ENCODE measurements at regions not wholly inside any gene's neighbourhood (a gene's known extent, or its start where the extent isn't known, plus 50 kb on each side); places are given as distances from the start of the nearest gene placed in this dataset.
"Not testable (repeated sequence)": the region's sequence is repeated elsewhere in the genome, so short reads cannot be mapped to it uniquely, and the experiment has no call there.

DNA sequence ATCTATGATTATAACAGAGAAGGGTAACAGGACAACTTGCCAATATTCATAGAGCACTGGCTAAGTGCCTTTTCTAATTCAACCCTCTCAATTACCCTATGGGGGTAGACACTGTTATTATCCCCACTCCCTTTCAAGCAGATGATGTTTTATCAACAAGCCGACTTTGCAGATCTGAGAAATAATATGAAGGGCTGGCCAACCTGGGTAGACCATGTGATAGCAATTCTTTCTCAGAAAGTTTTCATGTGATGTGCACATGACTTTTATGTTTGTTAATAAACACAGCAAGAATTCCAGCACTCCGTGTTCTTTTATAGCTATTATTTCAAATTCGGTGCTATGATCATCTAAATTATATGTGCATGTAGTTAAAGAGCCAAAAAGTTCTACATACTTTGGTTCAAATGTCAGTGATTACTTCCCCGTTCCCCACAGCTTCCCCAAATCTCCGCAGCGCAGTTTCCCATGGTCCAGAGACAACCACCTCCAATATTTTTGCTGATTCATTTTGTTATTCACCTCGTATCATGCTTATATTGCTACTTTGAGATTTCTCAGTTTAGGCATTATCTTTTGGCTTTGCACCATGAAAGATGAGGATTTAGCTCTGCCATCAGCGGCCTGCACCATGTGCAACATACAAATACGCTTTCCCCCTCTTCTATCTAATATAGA, 96.7 kb upstream of the GADD45A start:
- peak; percentile 22 for DNase-seq

DNA sequence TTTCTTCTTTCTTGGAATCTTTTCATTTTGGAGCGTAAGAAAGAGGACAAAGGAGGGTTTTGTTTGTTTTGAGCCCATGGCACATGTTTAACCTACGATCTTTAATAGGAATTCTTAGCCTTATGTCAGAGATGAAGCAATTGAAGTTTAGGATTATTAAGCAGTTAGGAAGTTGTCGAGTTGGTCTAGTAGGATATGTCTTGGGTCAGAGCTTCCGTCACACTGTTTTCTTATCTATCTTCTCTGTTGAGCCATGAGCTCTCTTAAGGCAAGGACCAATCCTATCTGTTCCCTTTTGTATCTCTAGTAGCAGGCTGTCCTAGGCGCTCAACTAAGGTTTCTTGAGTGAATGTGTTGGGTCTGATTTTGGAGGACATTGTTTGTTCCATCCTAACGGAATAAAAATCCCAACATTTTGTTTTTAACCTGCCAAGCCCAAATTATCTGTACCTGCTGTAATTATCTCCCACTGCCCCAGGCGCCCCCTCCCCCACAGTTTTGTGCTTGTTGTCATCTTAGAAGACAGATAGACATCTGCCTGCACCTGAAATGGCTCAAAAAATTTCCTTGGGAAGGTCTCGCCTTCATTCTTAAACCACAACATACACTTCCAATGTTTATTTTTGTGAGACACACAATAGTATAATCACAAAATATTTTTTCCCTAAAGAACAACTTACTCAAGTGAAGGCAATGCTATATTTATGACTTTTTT, 95.3 kb upstream of the GADD45A start:
- peak; percentile 53 for DNase-seq

DNA sequence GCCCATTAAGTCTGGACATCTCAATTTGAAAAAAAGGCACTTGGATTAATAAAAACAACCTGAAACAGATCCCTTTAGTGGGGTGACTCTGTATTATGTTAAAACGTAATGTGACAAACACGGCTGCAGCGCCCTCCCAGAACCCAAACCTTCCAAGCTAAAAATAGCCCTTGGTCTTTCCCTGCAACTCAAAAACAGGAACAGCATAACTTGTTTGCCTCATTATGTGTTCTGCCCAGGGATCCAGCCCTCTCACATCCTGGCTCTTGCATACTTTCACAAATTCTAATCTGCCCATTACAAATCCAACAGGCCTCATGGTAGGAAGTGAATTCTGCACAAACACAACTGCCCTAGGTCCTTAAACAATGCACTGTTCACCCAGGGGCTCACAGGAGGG, 94.7 kb upstream of the GADD45A start:
- DNase-seq, result peak; percentile 30

DNA sequence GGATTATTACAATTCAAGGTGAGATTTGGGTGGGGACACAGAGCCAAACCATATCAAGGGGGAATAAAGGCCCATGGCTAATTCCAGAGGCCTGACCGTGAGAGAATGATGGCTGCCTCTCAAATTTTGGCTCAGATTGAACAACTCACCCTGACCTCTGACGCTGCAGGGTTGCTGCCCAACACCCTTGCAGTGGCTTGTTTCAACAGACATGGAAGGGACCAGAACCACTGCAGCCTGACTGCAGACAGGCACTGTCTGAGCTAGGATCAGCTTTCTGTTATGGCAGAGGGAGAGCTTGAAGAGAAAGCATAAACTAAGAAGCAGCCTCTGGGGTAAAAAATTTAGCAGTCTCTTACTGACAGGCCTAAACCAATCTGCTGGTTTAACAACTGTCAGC, 90.2 kb upstream of the GADD45A start:
- DNase-seq, result no peak

DNA sequence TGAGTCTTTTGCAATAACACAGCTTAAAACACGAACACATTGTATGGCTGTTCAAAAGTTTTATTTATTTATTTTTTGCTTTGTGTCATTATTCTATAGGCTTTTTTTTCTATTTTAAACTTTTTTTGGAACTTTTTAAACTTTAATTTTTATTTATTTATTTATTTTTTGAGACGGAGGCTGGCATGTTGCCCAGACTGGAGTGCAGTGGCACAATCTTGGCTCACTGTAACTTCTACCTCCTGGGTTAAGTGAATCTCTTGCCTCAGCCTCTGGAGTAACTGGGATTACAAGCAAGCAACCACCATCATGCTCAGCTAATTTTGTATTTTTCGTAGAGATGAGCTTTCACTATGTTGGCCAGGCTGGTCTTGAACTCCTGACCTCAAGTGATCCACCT, 88.3 kb upstream of the GADD45A start:
- no peak for DNase-seq

DNA sequence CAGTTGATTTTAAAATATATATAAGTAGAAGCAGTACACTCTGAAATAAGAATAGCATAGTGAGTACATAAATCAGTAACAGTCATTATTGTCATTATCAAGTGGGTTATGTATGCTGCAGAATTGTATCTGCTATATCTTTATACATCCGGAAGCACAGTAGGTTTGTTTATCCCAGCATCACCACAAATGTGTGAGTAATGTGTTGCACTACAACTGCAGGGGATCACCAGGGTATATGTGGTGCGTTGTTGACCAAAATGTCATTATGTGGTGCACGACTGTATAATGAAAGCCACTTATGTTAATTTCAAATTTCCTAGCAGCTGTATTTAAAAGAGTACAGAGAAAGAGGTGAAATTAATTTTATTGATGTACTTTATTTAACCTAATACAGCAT, 87.7 kb upstream of the GADD45A start:
- no peak for DNase-seq

DNA sequence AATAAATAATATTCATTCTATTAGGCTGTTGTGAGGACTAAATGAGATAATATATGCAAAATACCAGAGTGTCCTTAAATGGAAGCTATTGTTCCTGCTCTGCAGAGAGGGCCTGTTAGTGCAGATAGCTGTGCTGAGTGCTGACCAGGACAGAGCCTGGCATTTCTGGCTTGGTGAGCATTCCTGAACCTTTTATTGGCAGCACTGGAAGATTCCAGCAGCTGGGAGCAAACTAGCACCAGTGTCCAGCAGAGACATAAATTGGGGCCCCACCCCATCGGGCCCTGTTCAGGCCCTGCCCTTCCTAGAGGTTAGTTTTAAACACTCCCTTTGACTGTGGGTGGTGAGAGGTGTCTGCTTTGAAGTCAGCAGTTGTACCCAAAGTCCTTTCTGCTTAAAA, 85.9 kb upstream of the GADD45A start:
- DNase-seq, result no peak

DNA sequence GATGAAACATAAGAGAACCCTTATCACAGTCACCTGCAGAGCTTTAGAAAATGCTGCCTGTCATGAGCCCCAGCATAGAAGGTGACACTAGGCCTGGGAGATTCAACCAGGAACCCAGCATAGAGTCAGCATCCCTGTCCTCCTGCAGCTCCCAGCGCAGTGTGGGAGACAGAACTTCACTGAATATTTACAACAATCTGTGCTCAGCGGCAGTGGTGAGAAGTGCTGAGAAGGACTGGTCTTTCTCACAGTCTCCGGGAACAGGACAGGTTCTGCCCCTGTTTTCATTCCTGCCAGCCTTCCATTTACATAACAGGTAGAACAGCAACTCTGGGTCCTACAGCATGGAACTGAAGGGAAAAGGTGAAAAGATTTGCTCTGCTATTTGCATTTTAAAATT, 83.5 kb upstream of the GADD45A start:
- DNase-seq, result no peak

DNA sequence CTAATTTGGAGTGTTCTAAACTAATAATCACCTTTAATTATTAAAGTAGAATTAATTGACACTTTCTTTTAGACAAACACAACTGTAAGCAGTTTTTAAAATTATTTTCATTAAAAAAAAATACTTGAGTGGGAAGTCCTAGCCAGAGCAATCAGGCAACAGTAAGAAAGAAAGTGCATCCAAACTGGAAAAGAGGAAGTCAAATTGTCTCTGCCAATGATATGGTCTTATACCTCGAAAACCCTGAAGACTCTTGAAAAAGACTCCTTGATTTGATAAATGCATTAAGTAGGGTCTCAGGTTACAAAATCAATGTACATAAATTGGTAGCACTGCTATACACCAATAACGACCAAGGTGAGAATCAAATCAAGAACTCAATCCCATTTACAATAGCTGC, 83.0 kb upstream of the GADD45A start:
- peak; percentile 29 for DNase-seq

DNA sequence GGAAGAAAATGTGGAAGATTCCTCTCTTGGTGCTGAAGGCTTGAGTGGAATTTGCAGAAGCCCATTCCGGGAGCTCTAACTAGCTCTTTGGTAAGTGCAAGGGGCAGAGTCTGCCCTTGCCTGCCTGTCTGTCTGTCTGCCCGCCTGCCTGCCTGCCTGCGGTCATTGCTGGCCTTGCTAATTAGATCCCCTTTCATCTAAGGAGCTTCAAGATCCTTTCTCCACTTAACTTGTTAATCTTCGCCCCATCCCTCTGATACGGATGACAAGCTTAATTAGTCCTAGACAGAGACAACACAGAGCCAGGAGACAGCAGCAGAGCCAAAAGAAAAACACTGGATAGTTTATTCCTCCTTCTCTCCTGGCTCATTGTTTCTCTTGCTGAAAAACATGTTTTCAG, 80.2 kb upstream of the GADD45A start:
- no peak for DNase-seq

DNA sequence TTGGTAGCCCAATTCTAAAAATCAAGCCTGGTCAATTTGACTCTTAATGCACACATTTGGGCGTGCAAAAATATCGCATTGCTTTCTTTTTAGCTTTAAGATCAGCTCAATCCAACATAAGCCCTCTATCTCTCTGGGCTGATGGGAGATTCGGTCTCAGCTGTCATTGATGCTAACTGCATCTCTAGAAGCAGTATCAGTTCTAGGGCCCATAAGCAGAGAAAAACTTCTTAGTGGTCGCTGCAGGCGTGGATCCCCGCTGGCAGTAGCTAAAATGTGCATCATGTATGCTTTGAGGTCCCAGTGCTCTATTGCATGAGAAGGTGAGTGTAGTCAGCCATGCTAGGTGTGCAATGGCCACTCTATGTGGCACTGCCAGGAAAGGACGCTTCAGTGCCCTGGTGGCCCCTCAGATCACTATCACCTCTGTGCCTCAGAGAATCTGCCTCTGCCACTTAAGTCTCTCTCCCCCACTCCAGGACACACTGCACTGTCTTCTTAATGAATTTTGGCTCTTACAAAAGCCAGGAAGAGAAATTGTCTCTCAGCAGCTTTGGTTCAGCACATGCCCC, 79.7 kb upstream of the GADD45A start:
- DNase-seq, result no peak

DNA sequence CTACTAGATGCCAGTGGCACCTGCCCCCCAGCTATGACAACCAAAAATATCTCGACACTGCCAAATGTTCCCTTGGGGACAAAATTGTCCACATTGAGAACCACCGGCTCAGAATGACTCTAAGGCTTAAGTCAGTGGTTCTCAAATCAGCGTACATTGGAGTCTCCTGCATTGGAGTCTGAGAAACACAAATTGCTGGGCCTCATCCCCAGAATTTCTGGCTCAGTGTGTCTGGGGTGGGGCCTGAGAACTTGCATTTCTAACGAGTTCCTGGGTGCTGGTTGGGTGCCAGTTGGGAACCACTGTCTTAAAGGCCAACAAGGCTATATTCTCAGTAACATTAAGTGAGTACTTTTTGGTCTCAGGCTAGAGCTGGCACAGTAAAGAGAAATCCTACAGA, 77.7 kb upstream of the GADD45A start:
- no peak for DNase-seq

DNA sequence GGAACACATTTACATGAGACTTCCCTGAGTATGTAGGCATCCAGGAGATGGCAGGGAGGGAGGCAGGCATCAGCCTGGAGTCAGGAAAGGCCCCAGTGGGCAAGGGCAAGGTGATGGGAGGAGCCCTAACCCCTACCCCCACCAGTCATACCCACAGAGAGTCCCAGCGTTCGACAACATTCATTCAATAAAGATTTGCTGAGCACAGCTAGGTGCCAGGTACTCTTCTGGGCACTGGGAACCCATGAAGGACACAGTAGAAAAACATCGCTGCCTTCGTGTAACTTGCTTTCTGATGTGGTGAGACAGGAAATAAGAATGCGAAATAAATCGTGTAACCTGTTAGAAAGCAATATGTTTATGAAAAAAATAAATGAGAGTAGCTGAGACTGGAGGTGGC, 77.3 kb upstream of the GADD45A start:
- no peak for DNase-seq

DNA sequence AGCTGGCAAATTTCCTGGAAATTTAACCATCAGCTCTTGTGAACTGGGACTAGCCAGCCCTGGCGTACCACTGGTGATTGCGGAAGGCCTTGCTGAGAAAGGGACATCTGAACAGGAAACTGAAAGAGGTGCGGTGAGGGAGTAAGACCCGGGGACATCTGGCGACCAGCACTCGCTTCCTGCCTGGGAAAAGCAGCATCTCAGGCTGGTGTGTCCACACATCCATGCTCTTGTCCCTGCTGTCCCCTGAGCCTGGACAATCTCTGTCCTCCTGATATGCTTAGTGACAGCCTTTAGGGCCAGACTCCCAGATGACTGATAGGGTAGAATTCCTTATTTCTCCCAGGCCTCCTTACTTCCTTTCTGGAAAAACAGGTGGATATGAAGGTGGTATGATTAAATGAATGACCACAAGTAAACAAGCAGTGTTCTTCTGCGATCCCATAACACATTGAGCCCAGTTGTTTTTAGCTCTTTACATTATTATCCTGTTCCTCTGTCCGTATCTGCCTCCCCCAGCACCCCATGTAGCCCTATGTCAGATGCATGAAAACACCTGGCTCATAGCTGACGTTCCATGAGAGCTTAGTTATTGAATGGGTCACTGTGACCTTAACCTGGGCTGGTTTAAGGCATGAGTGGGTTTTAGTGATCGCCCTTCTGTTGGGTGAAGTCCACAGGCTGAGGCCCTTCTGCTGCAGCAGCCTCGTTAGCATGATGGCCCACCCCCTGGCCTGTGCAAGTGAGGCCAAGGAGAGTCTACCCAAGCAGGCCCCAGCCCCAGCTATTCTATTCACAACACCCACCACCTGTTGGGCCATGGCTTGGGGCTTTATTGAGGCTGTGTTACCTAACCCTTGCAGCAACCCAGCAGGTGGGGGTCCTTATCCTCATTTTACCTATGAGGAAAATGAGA, 76.1 kb upstream of the GADD45A start:
- DNase-seq, result no peak

DNA sequence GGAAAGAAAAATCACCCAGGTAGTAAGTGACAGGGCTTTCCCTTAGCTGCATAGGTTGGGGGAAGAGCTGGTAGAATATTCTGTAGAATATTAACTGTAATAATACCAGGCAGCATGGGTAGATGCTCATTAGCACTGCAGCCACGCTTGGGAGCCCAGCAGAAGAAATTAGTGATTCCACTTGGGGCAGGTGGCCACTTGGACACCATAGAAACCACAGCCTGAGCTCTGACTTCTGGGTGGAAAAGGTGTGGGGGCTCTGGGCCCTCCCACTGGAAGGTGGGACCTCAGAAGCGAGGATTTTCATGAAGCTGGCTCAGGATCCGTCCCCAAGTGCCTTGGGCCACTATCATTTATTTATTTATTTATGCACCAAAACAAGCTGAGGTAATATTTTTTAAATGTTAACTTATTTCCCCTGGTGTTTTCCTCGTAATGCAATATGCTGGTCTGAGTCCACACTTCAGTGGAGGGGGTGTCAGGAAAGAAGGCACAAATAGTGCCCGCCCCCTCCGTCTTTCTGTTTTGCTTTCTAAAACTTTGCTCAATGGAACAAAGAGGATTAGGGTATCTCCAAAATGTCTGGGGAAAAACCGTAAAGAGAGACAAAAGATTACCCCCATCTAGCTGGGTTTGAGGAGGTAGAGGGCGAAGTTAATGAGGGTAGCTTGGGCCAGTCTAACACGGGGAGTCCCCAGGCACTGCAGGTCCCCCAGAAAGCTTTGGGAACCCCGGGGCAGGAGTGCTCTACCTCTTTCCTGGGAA, 75.2 kb upstream of the GADD45A start:
- DNase-seq, result no peak

DNA sequence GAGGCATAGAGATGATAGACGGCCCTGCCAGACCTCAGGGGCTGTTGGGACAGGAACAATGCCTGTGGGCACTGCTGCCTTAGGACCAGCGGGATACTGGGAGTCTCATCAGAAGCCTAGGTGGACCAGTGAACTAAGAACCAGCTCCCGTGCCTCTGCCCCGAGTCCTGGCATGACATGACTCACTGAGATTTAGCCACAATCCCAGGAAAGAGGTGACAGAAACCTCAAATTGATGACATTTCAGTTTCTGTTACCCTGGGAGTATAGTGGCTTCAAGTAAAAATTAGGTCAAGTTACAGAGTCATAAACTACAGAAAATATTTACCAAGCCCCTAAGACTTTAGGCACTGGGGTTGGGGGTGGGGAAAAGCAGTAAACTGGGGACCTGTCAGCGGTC, 74.6 kb upstream of the GADD45A start:
- DNase-seq, result no peak

DNA sequence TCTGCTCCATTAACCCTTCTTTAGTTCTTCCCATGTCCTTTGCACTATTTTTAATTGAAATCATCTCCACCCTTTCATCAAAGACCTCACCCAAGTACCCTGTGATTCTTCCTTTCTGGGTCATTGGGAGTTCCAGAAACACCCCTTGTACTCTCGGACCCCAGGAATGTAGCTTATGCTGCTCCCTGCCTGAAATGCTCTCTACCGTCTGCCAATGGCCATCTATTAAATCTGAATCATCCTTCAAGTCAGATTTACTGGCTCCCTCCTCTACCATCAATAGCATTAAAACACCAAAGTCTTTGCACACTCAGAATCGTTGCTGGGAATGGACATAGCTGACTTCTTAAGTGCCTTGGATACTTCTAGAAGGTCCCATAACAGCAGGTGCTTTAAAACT, 73.2 kb upstream of the GADD45A start:
- DNase-seq, result no peak

DNA sequence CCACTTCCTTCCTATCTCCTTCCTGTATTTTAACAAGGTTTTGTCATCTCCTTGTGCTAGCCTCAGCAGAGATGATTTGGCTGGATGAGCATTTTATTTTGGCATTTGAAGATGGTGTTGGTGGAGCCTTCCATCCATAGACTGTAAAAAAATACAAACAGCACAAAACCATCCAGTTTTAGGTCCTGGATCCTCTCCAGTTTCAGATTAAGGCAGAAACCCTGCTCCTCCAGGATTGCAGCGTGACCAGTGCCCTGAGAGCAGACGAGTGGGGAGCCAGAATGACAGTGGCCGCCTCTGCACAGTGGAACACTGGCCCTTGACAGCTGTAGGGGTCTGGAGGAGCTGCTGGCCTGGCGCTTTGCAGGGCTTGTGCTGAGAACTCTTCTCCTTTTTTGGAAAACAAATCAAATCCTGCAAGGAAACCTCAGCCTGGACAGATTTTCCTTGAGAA, 72.2 kb upstream of the GADD45A start:
- DNase-seq, result no peak

DNA sequence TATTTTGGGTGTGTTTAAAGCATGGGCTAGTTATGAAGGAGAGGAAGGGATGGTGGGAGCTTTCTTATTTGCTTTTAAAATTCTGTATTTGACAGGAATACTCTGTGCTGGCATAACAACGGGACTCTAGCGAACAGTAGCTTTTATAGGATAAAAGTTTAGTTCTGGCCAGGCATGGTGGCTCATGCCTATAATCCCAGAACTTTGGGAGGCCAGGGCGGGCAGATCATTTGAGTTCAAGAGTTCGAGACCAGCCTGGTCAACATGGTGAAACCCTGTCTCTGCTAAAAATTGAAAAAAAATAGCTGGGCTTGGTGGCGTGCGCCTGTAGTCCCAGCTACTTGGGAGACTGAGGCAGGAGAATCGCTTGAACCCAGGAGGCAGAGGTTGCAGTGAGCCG, 71.5 kb upstream of the GADD45A start:
- DNase-seq, result not testable (repeated sequence)

DNA sequence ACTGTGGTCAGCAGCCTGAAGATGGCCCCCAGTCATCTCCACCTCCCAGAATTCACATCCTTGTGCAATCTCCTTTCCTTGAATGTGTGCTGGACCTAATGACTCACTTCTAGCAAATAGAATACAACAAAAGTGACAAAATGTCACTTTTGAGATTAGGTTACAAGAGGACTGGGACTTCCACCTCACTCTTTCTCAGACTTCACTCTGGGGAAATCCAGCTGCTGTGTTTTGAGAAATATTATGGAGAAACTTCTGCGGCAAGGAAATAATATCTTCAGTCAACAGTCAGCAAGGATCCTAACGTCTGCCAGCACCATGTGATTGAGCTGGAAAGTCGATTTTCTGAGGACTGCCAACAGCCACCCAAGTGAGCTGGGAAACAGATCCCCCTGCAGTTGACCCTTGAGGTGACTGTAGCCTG, 70.5 kb upstream of the GADD45A start:
- DNase-seq, result no peak

DNA sequence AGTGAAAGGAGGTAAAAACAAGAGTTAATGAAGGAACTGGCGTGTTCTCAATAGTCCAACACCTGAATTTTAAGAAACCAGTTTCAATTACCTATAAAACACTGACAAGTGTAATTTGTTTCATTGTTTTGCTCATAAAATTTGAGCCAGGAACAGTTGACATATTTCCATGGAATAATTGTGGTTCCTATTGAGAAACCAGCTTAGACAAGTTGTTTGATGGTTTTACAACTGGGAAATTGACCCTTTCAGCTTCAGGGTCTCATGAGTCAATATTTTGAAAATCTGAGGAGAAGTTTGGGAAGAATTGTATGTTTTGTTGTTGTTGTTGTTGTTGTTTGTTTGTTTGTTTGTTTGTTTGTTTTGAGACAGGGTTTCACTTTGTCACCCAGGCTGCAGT, 69.1 kb upstream of the GADD45A start:
- no peak for DNase-seq

DNA sequence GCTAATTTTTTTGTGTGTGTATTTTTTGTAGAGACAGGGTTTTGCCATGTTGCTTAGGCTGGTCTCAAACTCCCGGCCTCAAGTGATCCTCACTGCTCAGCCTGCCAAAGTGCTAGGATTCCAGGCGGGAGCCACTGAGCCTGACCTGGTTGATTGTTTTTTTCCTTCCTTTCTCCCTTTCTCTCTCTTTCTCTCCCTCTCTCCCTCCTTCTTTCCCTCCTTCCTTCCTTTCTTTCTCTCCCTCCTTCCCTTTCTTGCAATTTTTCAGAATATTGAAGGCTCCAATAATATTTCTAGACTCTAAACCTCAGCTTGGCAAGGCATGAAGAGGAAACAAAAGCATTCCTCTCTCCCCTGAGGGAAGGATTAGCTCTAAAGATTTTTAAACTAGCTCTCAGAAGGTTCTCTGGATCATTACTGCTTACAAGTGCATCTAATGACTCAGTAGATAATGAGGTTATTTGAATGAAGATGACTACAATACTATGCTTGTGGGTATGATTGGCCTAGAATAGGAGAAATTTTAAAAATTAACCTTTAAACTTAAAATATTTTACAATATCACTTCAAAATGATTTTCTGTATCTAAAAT, 68.5 kb upstream of the GADD45A start:
- DNase-seq, result no peak

All from hematopoietic multipotent progenitor cell treated with erythropoietin and hydrocortisone succinate and interleukin-3 and kit ligand, for 4 days (in vitro differentiated cells).